Iris pigment epithelial cell (primary cell): ENCODE measurements at regions not wholly inside any gene's neighbourhood (a gene's known extent, or its start where the extent isn't known, plus 50 kb on each side); places are given as distances from the start of the nearest gene placed in this dataset.
"Not testable (repeated sequence)": the region's sequence is repeated elsewhere in the genome, so short reads cannot be mapped to it uniquely, and the experiment has no call there.

Source experiments
- DNase-seq: peaks from one replicate; pipeline ENCODE4 v3.0.0-alpha.2; 2011; ENCODE audit warnings: low read depth

DNA sequence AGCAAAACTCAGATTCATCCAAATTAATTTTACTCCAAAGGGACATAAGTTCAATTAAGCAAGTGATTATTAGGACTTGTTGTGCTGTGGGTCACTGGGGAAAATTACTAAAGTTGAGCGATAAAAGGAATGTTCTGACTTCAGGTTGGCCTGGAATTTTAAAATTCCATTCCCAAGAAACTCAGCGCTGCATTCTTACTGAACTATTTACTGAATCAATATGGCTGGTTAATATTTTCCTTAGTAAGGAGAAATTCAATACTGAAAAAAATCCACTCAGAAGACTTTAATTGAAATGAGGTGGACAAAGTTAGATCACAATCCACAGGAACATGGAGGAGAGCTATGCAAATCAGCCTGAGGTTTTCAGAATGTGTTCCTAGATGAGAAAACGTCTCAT lies 578.9 kb upstream of the NR5A2 start:
- DNase-seq: no peak

GRCh38 chr1:199449221-199449620 lies 578.3 kb upstream of the NR5A2 start:
- DNase-seq: no peak

DNA sequence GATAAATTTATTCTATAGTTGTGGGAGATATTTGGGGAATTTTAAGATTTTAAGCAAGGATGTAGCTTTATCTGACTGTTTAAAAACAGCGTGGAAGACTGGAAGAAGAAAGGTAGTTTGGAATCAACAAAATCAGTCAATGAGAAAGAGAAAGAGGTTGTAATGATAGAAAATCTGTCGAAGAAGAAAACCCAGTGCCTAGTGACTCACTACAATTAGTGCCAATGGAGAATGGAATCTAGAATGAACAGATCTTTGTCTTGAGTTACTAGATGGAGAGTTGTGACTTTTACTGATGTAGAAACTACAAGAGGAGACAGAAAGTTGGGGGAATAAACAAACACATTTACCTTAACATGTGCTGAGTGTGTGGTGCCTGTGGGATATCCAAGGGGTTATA lies 577.8 kb upstream of the NR5A2 start:
- no peak for DNase-seq

DNA sequence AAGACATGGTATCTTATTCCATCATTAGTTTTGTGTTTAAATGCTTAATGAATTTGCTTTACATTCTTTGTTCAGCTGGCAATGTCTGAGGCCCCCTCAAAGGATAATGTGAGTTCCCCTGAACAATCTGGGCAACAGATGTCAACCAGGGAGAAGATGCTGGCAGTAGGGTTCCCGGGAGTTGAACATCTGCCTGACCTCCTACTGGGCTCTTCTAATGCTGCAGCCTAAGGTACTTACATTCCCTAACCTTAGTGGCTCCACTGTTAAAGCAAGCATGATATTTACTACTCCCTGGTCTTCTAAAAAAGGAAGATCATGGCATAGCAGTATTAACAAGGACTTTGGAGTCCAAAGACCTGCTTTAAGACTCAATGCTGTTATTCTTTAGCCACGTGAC lies 574.9 kb upstream of the NR5A2 start:
- no peak for DNase-seq

GRCh38 chr1:199453723-199454122 lies 573.8 kb upstream of the NR5A2 start:
- DNase-seq: no peak

GRCh38 chr1:199460933-199461332 lies 566.6 kb upstream of the NR5A2 start:
- peak; percentile 36 for DNase-seq

- peak; percentile 83 for DNase-seq
Measured at GRCh38 chr1:199463521-199464127, 563.9 kb upstream of the NR5A2 start.

DNA sequence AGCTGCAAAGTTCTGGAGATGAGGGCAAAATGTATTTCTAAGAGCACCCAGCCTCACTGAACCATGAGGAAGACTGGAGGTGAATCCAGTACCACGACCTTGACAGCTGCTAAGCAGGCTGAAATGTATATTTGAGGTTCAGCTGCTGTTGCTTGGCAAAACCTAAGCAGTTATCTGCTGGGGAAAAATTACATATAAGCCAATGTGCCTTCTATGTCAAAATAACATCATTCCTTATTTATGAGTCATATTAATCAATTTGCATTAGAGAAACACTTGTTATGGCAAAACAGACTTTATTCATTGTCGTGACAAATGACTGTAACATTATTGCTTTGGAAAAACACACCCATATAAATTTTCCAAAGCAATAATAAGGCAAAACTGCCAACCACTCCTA lies 560.5 kb upstream of the NR5A2 start:
- DNase-seq: no peak

GRCh38 chr1:199472018-199472417 lies 555.5 kb upstream of the NR5A2 start:
- peak; percentile 17 for DNase-seq

- no peak for DNase-seq
Measured at GRCh38 chr1:199472978-199473377, 554.5 kb upstream of the NR5A2 start.

DNA sequence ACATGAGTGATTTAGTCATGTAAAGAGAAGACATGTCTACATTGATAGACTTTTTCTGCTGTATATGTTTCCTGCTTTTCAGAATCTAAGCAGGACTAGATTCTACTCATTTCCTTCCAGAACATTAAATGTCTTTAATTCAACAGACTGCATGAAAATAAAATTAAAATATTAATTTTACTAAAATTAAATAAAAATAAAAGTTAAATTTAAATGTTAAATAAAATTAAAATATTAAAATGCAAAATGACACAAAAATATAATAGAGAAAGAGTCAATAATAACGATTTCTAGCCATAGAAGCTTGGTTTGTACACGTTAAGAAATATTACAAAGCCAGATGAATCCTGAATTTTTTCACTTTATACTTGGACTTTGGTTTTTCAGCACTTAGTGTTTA lies 552.8 kb upstream of the NR5A2 start:
- DNase-seq: no peak

- DNase-seq: no peak
Measured at GRCh38 chr1:199482426-199482825, 545.1 kb upstream of the NR5A2 start.

- DNase-seq: no peak
Measured at GRCh38 chr1:199489594-199489993, 537.9 kb upstream of the NR5A2 start.

GRCh38 chr1:199490769-199491527 lies 536.6 kb upstream of the NR5A2 start:
- peak; percentile 91 for DNase-seq

DNA sequence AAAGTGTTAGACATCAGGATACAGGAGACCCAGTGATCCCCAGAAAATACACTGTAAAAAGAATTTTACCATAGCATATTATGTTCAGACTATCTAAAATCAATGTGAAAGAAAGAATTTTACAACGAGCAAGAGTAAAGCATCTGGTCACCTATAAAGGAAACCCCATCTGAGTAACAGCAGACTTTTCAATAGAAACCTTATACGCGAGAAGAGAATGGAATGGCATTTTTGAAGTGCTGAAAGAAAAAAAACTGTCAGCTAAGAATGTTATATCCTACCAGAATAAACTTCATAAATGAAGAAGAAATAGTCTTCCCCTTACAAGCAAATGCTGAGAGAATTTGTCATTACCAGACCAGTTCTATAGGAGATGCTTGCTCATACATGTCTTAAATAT lies 532.1 kb upstream of the NR5A2 start:
- DNase-seq: no peak

DNA sequence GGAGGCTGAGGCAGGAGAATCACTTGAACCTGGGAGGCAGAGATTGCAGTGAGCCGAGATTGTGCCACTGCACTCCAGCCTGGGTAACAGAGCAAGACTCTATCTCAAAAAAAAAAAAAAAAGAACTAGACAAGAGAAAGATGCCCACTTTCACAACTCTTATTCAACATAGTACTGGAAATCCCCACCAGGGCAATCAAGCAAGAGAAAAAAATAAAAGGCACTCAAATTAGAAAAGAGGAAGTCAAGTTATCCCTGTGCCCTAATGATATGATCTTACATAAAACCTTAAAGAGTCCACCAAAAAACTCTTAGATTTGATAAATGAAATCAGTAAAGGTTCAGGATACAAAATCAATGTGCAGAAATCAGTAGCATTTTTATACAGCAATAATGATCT lies 528.7 kb upstream of the NR5A2 start:
- DNase-seq: not testable (repeated sequence)

DNA sequence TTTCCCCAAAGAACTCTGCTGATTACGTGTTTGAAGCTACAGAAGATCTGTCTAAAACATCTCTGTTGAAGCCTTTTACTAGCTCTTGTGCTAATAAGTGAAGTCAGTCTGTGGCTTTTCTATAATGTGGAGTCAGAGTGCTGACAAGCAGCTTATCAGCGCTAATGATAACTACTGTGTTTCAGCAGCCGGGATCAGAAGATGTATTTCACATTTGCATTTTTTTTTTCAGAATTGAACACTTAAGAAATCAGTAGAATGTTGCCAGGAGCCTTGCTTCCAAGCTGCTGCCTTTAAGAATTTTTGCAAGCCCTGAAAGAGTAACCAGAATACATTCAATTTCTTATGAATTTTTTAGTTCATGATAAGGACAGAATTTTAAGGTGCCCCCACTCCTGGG lies 519.4 kb upstream of the NR5A2 start:
- no peak for DNase-seq

GRCh38 chr1:199508653-199509052 lies 518.9 kb upstream of the NR5A2 start:
- DNase-seq: no peak

- DNase-seq: no peak
Measured at GRCh38 chr1:199509456-199509855, 518.1 kb upstream of the NR5A2 start.

DNA sequence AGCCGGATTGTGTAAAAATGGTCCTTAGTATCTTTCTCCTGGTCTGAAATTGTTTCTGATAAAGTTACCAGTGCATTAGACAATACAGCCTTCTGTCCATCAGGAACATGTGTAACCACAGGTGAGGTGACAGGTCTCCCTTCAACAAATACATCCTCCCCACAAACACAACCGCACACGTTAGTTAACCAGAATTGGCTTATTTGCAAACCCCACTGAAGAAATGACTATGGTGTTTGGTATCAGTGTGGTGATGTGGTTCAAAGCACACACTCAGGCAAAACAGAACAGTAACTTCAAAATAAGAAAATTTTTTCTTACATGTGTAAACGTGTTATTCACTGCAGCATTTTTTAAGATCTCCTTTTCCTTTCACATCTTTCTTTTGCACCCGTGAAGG lies 517.2 kb upstream of the NR5A2 start:
- no peak for DNase-seq

- DNase-seq: peak; percentile 10
Measured at GRCh38 chr1:199512037-199512710, 515.3 kb upstream of the NR5A2 start.

DNA sequence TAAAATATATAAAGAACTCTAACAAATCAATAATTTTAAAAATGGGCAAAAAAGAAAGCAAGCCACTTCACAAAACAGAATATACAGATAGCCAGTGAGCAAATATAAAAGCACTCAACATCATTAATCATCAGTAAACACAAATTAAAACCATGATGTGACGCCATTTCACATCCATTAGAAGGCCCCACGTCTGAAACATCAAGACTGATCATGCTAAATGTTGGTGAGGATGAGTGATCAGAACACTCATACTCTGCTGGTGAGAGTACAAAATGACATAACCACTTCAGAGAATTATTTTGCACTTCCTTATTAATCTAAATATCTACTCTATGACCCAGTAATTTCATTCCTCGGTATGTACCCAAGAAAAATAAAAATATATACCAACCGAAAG lies 512.2 kb upstream of the NR5A2 start:
- no peak for DNase-seq

DNA sequence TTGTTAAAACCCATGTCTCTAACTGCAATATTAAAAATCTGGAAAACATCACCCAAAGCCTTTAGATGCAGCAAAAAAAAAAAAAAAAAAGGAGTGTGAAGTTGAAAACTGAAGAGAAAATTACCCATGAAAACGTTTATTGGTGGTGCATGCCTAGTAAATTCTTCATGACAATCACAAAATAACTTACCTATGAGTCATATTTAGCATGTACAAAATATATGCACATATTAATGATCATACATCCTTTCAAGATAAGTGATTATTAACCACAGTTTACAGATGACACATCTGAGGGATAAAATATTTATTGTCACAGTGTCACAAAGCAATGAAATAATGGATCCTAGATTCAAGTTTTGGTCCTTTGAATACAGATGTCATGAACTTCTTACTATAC lies 505.2 kb upstream of the NR5A2 start:
- DNase-seq: peak; percentile 7
